IPS-NIHi11 (cell line): ENCODE measurements at regions not wholly inside any gene's neighbourhood (a gene's known extent, or its start where the extent isn't known, plus 50 kb on each side); places are given as distances from the start of the nearest gene placed in this dataset.

ENCODE experiments used
- DNase-seq: peaks from one replicate; pipeline ENCODE4 v3.0.0; 2012; ENCODE audit warnings: mixed read lengths, low spot score

DNA sequence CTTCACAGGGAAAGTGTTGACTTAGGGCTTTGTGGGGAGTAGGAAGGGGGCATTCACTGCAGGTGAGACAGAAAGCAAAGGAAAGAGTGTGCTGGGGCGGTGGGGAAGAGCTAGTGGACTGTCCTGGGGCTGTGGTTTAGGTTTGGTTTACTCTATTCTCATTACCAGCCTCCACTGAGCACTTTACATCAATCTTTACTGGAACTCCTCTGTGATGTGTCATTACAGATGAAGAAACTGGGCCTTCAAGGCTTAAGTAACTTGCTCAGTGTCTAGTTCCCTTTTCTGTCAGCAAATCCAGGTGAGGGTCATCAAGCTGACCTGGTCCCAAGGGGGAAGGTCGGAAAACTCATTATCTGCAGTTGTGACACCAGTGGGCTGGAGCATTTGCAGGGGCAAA lies 120.2 kb upstream of the PFN2 start:
- no peak for DNase-seq

DNA sequence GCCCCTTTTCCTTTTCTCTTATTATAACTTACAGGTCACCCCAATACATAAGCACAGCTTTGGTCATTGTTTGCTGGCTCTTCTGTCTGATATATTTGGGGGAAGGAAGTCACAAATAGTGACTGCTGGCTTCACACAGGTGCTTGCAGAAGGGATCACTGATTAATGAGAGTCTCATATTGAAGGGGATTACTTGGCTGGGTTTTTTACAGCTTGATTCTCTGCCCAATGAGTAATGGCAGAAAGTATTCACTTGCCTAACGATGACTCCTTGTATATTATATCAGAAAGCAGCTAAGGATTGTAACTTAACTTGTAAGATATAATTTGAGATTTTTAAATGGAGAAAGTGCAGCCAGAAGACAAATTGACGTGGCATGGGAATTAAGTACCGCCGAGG lies 119.3 kb upstream of the PFN2 start:
- DNase-seq, result no peak

DNA sequence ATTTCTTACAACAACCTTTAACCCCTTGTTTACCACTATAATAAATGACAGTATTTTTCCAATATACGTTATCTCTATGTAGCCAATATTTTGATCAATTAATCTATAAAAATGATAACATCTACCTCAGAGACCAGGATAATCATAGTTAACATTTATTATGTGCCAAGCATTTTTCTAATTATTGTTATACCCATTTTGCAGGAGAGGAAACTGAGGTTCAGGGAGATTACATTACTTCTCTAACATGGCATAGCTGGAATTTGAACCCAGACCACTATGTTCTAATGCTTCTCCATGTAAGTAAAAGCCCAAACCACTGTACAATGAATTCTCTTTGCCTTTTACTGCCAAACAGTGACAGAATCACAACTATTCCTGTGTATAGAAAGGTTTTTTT lies 113.4 kb upstream of the PFN2 start:
- DNase-seq, result no peak

DNA sequence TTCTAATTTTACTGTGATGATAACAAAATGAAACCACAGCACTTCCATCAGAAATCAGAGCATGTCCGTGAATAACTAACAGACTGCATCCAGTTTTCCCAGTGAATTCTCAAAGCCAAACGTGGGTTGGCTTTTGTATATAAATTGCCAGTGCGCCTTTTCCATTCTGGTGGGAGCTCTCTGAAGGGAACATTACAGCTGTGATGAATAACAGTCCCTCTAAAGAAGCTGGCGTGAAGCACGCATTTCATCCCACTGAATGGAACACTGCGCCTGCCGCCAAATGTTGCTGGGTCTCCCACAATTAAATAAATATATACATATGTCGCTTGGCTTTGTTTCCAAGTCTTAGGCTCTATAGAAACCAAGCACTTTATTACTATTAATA lies 113.0 kb upstream of the PFN2 start:
- DNase-seq, result no peak

DNA sequence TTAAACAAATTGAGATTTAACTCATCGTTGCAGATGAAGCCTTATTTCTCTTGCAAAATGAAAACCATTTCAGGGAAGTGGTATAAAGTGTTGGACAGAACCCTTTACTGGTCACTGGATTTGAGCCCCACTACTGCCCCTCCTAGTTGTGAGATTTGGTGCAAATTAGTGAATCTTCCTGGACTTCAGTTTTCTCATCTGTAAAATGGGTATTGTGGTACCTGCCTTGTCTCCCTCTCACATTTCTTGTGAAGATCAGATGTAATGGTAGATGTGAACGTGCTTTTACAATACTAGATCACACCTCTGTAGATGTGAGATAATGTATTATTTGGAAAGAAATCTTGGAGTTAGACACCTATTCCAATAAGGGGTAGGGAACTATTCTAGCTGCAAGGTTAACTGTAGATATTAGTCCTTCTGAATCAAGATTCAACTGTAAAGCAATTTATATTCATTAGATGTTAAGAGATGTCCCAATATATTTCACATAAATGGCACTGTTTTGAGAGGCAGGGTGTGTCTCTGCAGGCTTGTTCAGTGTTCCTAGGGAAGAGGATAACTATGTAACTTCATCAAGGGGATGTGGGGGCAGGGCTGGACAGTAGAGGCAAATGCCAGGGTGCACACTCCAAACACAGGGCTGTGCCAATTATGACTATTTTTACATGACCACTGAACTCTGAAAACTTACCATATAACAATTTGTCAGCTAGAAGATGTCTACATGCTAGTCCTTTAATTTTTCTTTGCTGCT lies 112.4 kb upstream of the PFN2 start:
- no peak for DNase-seq

DNA sequence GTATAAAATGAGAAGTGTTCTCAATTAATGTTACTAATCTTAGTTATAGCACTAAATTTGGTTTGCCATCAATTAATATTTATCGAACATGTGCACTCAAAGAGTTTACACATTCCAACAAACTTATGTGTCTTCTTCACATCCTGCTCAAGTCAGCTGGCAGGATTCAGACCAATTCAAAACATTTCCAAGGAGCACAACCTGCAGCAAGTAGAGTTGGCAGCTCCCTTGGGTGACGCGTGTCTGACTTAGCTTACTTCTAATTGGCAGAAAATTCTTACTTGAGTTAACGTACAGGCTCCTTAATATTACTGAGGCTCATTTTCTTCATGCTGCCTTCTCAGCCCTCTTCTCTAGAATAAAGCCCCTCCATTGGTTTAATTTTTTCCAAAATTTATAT lies 110.4 kb upstream of the PFN2 start:
- DNase-seq, result no peak

DNA sequence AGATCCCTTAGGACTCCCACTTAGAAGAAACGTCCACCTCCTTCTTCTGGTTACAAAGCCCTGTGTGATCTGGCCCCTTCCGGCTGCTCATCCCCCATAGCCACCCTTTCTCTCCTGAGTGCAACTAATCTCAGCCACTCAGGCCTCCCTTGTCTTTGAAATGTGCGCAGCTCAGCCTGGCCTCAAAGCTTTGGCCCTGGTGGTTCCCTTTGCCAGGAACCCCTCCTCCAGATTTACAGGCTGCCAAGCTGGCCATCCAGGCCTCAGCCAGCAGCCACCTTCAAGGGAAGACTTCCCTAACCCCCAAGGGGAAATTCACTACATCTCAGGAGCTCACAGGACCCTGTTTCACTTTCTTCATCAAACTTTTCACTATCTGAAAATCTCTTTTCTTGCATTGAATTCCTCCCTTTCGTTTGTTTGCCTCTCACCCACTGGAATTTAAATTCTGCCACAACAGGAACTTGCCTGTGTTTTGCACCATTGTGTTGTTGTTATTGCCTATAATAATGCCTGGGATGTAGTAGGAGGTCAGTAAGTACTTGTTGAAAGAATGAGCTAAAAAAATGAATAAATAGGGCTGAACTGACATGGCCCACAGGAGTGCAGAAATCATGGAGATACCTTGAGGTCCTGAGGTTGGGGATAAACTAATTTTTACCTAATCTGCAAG lies 109.5 kb upstream of the PFN2 start:
- DNase-seq, result no peak

DNA sequence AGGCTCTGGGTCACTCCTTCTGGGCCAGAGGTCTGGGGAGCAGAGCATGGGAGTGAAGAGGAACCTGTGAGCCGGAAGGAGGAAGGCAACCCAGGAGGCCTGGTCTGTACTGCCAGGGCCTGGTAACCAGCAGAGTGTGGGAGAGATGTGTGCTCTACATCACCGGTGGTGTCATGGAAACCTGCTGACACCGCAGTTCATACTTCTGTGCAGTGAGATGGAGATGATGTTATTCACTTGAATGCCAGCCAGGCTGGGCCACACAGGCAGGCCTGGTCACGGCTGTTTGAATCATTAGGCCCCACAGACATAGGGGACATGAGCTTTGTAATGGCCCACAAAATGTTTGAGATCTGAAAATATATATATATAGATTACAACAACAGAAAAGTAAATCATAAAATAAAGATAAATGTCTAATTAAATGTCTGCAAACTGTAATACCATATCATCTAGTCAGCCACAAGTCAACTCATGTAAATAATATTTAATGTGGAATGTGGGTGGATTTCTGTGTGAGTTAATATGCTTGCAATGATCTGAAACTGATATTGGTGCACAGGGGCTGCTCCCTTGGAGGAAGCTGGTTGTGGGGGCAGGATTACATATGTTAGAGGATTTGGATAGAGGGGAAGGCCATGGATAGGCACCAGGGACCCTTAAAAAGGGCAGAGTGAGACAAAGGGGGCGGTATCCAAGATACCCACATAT lies 108.5 kb upstream of the PFN2 start:
- no peak for DNase-seq

DNA sequence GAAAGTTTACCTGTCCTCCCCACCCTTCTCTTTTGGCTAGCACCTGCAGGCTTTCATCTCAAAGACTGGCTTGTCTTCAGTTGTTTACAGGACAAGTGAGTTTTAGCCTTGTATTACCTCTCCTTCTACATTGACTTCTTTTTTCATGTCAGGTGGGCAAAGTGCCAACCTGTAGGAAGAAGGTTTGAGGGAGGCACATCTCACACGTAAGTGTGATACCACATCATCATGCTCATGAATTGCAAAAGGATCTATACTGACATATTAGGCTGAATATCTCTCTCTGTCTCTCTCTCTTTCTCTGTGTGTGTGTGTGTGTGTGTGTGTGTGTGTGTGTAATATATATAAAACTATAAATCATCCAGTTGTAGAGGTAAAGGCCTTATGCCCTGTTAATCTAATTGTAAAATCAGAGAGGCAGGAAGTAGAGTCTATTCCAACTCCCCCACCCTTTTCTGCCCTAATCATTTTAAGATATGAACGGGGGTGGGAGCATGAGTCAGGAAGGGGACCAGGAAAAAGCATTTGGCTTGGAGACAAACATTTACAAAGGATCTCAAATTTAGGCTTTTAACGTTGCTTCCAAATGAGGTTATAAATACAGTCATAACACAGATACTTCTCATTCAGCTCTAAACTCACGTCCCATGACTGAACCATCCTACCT lies 107.0 kb upstream of the PFN2 start:
- no peak for DNase-seq

DNA sequence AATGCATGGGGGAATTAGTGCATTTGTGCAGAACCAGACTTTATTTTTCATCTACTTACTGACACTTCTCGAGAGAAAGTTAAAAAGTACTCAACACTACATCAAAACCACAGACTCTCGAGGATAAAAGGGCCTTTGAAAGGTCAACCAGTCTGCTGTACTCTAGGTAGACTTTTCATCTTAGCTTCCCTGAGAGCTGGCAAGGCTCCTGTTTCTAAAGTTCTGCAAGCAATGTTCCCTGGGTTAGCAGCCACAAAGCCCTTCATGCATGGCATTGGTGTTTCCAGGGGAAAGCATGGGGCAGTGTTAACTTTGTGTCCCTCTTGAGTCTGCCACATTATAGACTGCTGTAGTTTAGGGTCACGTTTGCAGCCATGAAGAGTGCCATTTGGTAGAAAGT lies 106.4 kb upstream of the PFN2 start:
- DNase-seq, result no peak

DNA sequence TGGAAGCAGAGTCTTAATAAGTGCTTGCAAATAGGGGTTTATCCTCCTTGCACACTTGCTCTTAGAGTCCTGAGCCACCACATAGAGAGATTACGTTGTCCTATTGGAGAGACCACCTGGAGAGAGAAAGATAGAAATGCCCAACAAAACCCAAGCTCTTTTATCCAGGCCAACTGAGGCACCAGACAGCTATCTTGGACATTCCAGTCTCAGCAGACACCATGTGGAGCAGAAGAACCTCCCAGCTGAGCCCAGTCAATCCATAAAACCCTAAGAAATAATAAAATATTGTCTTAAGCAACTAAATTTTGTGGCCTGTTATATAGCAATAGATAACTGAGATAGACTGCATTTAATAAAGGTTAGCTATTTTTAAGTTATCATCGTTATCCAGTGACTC lies 105.7 kb upstream of the PFN2 start:
- no peak for DNase-seq

DNA sequence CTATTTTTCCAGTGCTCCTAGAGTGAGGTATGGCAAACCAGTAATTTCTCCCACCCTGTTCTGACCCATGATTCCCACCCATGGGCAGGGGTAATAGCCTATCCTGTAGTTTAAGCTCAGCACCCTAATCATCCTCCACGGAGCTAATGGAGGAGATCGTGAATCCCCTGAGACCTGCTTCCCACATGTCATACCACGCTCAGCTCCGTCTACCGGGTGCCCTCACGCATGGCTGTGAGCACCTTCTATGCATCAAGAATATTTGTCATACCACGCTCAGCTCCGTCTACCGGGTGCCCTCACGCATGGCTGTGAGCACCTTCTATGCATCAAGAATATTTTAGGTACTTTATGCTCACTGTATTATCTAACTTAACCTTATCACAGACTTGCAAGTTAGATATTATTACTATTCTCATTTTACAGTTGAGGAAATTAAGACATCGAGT lies 104.7 kb upstream of the PFN2 start:
- no peak for DNase-seq

DNA sequence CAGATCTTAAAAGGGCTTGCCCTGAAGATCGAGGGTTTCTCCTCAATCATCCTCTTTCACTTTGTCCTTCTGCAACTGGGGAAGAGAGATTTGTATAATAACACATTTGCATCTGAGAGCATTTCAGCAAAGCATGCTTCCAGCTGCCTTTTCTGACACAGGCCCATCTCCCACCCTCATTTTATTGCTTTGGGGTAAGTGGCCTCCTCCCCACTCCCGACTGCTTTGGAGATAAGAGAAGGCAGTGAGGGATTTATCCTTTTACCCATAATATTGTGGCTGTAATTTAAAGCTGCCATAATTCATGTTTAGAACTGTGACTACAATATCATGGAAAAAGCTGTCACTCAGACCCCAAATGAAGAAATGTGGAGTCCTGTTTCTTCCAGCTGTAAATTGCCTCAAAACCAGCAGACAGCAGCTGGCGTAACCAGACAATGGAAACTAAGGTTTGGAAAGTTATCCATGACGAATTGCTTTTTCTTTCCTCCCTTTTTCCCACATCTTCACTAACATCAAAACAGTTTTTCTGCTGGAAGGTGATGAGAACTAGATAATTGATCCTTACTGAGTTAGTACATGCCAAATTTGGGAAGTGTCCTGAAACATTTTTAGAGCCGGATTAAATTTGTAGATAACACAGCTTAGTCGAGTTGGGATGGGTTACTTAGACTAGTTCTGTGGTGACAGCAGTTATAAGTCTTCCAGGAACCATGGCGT lies 104.2 kb upstream of the PFN2 start:
- no peak for DNase-seq

DNA sequence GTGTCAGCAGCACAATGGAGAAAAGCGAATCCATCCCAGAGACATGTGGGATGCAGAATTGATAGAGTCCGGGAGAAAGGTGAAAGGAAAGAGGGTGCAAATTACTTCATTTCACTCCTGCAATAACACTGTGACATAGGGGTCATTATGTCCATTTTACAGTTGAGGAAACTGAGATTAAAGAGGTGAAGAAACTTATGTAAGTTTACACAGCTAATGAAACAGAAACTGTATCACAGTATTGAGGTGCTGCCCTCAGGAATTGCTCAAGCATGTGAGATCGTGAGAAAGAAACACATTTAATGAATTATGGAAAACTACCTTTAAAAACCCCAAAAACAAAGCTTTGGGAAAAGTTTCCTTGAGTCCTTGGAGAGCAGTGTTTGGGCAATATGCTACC lies 103.6 kb upstream of the PFN2 start:
- no peak for DNase-seq

DNA sequence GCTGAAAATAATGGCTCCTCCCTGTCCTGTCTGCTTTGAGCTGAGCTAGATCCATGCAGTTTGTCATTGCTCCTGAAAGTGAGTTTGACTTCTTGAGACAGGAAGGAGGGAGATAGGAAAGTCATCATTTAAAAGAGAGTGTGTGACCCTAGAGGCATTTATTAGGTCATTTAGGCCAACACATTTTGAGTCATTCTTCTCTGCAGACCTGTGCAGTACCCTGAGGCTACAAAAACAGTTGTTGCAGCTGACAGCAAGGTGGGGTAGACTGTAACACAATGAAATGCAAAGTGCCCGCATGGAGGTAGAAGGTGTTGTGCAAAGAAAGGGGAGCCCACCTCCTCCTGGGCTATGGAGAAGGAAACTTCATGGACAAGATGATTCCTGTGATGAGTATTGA lies 102.8 kb upstream of the PFN2 start:
- DNase-seq, result no peak

DNA sequence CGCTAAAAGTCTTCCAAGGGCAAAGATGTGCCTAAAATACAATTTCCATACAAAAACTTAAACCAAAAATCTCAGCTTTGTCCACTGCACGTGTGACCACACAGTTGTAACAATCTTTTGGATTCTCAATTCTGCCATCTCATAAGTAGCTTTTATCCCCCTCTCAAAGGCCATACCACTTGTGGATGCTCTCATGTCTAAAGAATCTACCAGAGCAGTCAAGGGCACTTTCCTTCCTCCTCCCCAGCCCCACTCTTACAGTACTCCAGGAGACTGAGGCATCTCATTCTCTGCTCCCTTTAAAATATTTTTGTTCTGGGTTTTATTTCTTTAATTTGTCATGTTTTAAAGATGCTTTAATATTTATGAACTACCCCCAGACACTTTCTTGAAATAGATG lies 102.3 kb upstream of the PFN2 start:
- no peak for DNase-seq

DNA sequence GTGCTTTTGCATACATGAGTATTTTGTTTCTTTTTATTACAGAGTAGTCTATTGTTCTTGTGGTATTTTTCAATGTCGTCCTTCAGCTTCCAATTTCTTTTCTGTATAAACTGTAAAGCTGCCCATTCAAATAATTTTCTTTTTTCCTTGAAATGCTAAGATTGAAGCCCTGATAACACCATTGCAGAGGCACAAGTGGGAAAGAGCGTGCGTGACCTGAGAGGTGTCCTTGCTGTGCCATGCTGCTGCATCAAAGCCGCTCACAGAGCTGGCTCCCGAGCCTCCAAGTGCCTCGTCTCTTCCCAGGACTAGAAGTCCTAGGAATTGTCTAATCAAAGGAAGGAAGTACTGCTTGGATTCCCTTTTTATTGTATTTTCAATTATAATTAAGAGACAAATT lies 101.9 kb upstream of the PFN2 start:
- DNase-seq, result no peak

DNA sequence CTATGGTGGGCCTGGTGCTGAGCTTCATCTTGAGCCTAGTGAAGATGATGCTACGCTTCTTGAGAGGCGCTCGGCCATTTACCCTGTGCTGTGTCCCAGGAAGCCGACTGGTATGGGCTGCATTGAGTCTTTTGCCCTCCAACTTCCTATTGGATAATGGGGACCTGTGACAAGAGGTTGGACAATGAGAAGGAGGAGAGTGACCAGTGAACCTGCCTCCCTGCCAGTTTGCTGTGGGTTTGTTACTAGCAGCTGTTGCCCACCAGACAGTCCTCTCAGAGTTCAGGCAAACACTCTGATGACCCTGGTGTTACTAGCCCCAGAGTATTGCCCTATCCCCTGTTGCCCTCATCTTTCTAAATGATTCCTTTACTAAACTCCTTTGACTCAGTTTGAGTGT lies 99.6 kb upstream of the PFN2 start:
- DNase-seq, result no peak

DNA sequence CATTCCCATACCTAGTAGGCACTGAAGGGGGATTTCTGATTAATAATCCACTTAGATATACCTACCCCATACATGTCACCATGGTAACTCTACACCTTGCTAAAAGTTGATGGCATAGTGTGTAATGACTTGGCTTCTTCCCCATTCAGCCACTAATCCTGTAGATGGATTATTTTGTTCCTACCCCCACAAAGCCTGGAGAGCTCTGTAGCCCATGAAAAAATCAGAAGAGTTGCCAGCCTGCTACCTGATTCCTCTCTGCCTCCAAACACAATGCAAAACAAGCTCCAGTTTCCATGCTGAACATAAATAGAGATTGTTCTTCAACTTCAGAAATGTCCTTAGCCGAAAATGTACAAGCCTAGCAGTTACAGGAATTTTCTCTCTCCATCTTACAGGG lies 98.9 kb upstream of the PFN2 start:
- no peak for DNase-seq

DNA sequence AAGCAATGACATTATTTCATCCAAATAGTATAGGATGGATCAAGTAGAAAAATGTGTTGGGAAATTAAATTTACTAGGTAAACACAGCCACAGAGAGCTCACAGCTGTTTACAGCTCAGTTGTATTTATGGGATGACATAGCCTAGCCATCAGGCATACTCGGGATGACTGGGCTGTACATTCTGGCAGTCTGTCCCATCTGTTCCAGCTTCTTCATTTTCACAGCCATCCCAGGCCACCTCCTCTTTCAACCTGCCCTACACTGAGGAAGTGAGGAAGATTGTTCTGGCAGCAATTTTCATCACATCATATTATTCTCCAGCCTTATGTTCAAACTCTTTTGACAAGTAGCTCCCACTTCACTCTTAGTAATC lies 98.4 kb upstream of the PFN2 start:
- DNase-seq, result no peak

DNA sequence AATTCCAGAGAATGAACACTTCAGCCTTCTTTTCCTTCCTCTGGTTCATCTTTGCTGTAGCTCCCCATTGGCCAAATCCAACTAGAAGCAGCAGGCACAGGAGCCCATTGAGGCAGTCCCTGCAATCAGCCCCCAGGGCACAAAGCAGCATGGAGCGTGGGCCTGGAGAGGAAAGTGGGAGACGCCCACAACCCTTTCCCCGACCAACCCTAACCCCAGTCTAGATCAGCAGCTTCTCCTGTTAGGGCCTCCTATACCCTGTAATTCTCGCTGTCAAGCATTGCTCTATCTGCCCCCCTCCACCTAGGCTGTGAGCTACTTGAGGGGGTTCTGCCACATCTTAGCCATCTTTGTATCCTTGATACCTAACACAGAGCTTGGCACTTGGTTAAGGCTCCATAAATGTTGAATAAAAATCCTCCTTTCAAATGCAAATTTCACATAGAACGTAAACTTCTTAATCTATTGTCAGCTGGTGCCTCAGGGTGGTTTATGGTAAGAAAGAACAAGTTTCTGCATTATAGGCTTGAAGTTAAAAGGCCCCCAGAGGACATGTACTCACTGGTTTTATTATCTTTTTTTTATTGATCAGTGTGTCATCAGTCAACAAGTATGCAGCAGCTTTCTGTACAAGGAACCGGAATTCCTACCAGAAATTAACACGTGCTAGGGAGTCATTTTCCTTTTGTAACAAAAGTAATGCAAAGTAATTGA lies 97.9 kb upstream of the PFN2 start:
- no peak for DNase-seq

DNA sequence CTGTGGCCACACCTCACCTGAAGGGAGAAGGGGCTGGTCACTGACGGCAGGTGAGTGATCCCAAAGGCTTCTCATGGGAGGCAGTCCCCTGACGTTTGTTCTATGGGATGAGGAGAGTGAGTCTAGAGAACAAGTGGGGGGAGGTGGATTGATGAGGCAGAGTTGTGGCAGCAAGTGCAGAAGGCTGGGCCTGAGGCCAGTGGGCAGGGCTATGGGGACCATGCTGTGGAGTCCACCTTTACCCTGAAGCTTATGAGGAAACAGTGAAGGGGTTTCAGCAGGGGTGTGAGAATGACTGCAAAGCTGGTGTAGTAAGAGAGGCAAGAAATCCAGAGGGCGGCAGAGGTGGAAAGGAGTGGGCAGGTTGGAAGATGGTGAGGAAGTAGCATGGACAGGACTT lies 96.9 kb upstream of the PFN2 start:
- DNase-seq, result no peak
